HFF-Myc (cell line): ENCODE measurements at regions not wholly inside any gene's neighbourhood (a gene's known extent, or its start where the extent isn't known, plus 50 kb on each side); places are given as distances from the start of the nearest gene placed in this dataset.
"Not testable (repeated sequence)": the region's sequence is repeated elsewhere in the genome, so short reads cannot be mapped to it uniquely, and the experiment has no call there.

Experiments
- DNase-seq: peaks from one replicate; pipeline ENCODE4 v3.0.0-alpha.2; 2011; ENCODE audit warnings: low read depth; ENCODE audit errors: extremely low read depth
- H3K4me3 ChIP-seq: replicated peaks from 2 replicates; pipeline ENCODE4 v1.5.1; 2011; ENCODE audit warnings: low read depth, mild to moderate bottlenecking, control low read depth, low read length
- TF ChIP-seq, protein P1 (sequence below): IDR thresholded peaks from 2 replicates; pipeline ENCODE4 v1.5.1; 2012; ENCODE audit warnings: mild to moderate bottlenecking, low read depth, low read length, control low read depth; ENCODE audit errors: missing control alignments

DNA sequence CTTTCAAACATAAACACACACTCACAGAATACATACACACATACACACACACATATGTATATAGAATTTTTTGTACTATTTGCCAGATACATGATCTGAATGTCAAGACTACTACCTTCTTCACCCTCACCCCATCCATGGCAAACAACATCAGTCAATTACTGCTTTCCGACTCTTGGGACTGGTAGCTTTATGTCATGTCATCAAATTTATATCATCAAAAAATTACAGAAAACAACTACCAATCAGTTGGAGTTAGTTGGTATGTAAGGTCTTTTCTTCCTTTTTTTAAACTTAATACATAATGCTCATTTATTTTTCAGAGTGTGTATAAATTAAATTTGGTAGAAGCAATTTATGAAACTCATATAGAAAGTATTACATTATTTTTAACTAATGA, 305.7 kb upstream of the MDFIC2 start:
- no peak overlapping the region for H3K4me3 ChIP-seq
- TF ChIP-seq, protein P1, sequence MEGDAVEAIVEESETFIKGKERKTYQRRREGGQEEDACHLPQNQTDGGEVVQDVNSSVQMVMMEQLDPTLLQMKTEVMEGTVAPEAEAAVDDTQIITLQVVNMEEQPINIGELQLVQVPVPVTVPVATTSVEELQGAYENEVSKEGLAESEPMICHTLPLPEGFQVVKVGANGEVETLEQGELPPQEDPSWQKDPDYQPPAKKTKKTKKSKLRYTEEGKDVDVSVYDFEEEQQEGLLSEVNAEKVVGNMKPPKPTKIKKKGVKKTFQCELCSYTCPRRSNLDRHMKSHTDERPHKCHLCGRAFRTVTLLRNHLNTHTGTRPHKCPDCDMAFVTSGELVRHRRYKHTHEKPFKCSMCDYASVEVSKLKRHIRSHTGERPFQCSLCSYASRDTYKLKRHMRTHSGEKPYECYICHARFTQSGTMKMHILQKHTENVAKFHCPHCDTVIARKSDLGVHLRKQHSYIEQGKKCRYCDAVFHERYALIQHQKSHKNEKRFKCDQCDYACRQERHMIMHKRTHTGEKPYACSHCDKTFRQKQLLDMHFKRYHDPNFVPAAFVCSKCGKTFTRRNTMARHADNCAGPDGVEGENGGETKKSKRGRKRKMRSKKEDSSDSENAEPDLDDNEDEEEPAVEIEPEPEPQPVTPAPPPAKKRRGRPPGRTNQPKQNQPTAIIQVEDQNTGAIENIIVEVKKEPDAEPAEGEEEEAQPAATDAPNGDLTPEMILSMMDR = no peak
- DNase-seq = no peak

DNA sequence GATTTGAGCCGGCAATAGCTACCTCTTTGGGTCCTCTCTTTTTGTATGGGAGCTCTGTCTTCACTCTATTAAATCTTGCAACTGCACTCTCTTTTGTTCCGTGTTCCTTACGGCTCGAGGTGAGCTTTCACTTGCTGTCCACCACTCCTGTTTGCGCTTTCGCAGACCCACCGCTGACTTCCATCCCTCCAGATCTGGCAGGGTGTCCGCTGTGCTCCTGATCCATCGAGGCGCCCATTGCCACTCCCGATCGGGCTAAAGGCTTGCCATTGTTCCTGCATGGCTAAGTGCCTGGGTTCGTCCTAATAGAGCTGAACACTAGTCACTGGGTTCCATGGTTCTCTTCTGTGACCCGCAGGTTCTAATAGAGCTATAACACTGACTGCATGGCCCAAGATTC, 304.9 kb upstream of the MDFIC2 start:
- not testable (repeated sequence) for H3K4me3 ChIP-seq, DNase-seq

DNA sequence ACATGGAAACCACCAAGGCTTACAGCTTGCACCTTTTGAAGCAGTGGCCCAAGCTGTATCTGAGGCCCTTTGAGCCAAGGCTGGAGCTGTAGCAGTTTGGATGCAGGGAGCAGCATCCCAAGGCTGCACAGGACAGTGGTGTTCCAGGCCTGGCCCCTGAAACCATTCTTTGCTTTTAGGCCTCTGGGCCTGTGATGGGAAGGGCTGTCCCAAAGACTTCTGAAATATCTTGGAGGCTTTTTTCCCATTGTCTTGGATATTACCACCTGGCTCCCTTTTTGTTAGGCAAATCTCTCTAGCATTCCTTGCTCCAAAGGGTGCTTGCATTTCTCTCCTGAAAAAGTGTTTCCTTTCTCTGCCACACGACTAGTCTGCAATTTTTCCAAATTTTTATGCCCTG, 302.8 kb upstream of the MDFIC2 start:
- H3K4me3 ChIP-seq = no peak overlapping the region
- no peak for DNase-seq
- TF ChIP-seq, protein P1 = no peak

DNA sequence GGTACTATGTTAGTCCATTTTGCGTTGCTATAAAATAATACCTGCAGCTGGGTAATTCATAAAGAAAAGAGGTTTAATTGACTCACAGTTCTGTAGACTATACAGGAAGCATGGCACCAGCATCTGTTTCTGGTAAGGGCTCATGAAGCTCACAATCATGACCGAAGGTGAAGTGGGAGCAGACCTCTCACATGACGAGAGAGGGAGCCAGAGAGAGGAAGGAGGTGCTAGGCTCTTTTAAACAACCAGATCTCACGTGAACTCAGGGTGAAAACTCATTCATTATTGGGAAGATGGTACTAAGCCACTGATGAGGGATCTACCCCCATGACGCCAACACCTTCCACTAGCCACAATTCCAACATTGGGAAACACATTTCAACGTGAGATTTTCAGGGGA, 301.7 kb upstream of the MDFIC2 start:
- DNase-seq = no peak
- TF ChIP-seq, protein P1 = no peak
- no peak overlapping the region for H3K4me3 ChIP-seq

DNA sequence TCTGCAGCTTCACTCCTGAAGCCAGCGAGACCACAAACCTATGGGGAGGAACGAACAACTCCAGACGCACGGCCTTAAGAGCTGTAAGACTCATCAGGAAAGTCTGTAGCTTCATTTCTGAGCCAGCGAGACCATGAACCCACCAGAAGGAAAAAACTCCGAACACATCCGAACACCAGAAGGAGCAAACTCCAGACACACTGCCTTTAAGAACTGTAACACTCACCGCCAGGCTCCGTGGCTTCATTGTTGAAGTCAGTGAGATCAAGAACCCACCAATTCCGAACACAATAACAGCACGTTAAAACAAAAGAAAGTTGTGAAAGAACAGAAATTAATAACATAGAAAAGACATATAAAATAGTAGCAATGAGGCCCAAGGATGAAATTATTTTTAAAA, 300.5 kb upstream of the MDFIC2 start:
- no peak overlapping the region for H3K4me3 ChIP-seq
- no peak for DNase-seq
- TF ChIP-seq, protein P1 = no peak

DNA sequence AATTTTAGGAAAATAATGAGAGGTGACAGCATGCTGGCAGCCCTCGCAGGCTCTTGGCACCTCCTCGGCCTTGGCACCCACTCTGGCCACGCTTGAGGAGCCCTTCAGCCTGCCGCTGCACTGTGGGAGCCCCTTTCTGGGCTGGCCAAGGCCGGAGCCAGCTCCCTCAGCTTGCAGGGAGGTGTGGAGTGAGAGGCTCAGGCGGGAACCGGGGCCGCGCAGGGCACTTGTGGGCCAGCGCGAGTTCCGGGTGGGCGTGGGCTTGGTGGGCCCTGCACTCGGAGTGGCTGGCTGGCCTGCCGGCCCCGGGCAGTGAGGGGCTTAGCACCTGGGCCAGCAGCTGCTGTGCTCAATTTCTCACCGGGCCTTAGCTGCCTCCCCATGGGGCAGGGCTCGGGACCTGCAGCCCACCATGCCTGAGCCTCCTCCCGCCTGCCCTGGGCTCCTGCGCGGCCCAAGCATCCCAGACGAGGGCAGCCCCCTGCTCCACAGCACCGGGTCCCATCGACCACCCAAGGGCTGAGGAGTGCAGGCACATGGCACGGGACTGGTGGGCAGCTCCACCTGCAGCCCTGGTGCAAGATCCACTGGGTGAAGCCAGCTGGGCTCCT, 299.3 kb upstream of the MDFIC2 start:
- not testable (repeated sequence) for DNase-seq, H3K4me3 ChIP-seq

DNA sequence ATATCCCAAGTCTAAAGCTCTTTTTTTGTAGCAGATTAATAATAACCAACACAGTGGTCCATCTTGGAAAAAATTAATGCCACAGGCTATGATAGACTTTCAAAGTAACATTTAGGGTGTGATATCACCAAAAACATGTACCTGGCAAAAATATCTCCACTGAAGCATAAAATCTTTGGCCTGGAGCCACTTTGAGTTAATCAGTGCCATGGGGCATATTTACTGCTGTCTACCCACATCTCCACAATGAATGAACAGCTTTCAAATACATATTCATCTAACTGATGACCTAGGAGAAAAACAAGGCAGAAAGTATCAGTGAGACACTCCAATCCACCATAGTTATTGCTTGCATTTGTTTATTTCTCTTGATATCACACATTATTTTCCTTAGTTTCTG, 296.0 kb upstream of the MDFIC2 start:
- DNase-seq = no peak
- H3K4me3 ChIP-seq = no peak overlapping the region
- TF ChIP-seq, protein P1 = no peak

DNA sequence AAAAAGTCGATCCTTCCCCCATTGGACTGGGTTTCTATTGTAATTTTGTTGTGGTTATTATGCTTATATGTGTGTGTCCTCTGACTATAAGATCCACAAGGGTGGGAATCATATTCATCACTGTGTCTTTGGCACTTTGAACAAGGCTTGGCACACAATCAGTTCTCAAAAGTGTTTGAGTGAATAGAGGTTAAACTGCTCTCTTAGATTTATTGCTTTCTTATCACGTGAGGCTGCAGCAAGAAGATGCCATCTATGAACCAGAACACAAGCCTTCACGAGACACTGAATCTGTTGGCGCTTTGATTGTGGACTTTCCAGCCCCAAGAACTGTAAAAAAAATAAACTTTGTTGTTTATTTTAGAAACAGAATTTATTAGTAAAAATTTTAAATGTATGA, 295.0 kb upstream of the MDFIC2 start:
- TF ChIP-seq, protein P1 = no peak
- no peak for DNase-seq
- H3K4me3 ChIP-seq = no peak overlapping the region
